Right lobe of liver (tissue), 4 donors: ENCODE measurements at regions not wholly inside any gene's neighbourhood (a gene's known extent, or its start where the extent isn't known, plus 50 kb on each side); places are given as distances from the start of the nearest gene placed in this dataset.

Experiments used
- CTCF ChIP-seq, 4 donors: fragments of 200-600 bp in 3 of 4; fragments of 450-650 bp in 1 of 4; IDR thresholded peaks; one replicate each; pipeline versions ENCODE4 v1.5.1 to v1.8.0; 2016 to 2022; ENCODE audit warnings: antibody characterized with exemption in 4 of 4, mild to moderate bottlenecking in 2 of 4
- POLR2A ChIP-seq: fragments of 450-650 bp; IDR thresholded peaks from one replicate; pipeline ENCODE4 v1.6.1; 2017; ENCODE audit warnings: antibody characterized with exemption, mild to moderate bottlenecking
- donor health status: DM: no; HTN: no; CAD: no.
- donor health status: DM: no; HTN: no; CAD: no.
- donor health status: DM: no; HTN: yes; CAD: no.

- TF ChIP-seq CTCF (IDR thresholded peaks at IDR 0.05) (no peak), POLR2A (no peak)
Observed at GRCh38 chr1:47687631-47688460, 250.0 kb downstream of the FOXD2 start.
